GM04503 (cell line): ENCODE measurements at regions not wholly inside any gene's neighbourhood (a gene's known extent, or its start where the extent isn't known, plus 50 kb on each side); places are given as distances from the start of the nearest gene placed in this dataset.
"Not testable (repeated sequence)": the region's sequence is repeated elsewhere in the genome, so short reads cannot be mapped to it uniquely, and the experiment has no call there.

Experiments
- DNase-seq: peaks from one replicate; pipeline ENCODE4 v3.0.0-alpha.2; 2012; ENCODE audit warnings: low read depth

DNA sequence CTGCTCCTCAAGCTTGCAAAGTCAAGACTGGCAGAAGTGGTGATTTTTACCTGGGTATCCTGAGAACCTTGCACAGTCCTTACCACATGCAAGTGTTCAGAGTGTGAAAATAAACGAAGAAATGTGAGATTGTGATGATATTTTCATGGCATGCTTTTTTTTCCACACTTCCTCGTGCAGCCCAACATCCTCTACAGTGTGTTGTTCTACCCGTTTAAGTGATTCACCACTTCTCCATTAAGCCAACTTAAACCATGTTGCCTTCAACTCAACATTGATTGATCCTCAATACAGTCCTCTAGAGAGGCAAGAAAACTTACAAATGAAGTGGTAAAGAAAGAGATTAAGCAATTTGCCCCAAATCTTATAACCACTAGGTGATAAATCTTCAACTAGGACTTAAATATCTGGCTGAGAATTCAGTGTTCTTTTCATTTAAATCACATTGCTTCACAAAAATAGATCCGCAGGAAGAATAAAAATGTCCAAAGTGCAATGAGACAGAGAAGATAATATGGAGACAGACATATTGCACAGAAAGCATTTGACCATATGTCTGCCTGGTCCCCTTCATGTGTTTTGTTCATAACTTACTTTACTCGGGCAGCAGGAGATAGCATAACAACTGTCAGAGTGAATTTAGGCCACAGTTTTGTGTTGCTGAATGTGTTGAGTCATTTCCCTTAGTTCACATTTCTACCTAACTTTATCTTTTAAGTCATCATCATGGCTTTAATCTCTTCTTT lies 75.8 kb upstream of the PARP8 start:
- not testable (repeated sequence) for DNase-seq

DNA sequence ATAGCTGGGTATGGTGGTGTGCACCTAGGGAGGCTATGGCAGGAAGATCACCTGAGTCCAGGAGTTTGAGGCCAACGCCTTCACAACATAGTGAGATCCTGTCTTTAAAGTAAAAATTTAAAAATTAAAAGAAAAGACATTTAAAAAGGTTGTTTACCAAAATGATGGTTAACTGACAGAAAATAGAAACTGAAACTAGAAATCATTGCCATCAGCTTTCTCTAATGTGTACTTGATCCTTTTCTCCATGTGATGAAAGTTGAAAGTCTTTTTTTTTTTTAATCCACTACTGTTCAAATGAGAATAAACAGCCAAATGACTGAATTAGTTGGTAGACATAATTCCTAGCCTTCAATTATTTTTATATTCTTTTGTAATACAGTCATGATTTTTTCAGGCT lies 75.1 kb upstream of the PARP8 start:
- not testable (repeated sequence) for DNase-seq

DNA sequence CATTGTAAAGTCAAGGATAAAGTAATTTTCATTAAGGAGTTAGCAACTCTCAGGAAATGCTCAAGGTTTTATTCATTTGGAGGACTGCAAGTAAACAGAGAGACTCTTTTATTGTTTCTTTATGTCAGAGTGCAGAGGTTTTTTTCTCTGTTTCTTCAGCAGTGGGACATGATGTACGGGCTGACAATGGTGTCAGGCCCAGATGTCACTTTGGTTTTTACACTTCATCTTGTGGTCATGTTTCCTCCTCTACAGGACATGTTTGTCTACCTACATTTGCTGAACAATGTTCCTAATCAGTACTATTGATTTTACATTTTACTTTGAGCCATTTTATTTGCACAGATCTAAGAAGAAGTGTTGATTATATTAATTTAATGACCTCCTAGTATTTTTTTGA lies 72.8 kb upstream of the PARP8 start:
- DNase-seq = no peak

DNA sequence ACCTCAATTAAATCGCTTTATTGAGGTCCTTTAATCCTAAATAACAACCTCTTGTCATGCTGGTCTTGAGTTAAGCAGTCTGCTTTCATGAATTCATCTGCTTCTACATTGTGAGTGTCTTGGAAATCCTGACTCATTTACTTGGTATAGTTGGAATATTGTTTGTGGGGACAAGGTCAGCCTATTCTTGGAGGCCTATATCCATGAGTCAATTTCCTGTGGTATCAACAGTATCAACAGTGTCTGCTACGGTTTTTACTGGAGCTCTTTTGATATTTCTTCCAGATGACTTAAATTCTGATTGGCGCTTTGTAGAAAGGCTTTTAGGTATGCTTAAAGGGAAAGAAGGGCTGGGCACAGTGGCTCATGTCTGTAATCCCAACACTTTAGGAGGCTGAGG lies 71.2 kb upstream of the PARP8 start:
- peak; percentile 27 for DNase-seq

DNA sequence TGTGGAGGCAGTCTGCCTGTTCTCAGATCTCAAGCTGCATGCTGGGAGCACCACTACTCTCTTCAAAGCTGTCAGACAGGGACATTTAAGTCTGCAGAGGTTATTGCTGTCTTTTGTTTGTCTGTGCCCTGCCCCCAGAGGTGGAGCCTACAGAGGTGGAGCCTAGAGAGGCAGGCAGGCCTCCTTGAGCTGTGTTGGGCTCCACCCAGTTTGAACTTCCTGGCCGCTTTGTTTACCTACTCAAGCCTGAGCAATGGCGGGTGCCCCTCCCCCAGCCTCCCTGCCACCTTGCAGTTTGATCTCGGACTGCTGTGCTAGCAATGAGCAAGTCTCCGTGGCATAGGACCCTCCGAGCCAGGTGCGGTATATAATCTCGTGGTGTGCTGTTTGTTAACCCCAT lies 64.9 kb upstream of the PARP8 start:
- DNase-seq = not testable (repeated sequence)

DNA sequence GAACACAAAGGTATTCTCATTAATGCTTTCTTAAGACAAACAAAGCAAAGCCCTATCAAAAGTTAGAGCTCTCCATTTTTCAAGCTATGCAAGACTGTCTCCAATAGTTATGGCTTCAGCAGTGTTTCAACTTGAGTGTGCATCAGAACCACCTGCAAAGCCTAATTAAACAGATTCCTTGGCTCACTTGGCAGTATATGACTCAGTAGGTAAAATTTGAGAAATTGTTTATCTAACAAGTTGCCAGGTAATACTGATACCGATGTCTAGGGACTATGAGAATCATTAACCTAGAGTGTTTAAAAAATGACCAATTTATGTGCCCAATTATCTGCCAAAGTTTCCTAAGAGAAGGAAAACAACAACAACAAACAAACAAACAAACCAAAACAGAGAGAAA lies 60.3 kb upstream of the PARP8 start:
- no peak for DNase-seq

DNA sequence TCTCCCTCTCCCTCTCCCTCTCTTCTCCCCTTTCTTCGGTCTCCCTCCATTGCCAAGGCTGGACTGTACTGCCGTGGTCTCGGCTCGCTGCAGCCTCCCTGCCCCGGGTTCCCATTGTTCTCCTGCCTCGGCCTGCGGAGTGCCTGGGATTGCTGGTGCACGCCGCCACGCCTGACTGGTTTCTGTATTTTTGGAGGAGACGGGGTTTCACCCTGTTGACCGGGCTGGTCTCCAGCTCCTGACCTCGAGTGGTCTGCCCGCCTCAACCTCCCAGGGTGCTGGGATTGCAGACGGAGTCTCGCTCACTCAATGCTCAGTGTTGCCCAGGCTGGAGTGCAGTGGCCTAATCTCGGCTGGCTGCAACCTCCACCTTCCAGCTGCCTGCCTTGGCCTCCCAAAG lies 59.0 kb upstream of the PARP8 start:
- not testable (repeated sequence) for DNase-seq

DNA sequence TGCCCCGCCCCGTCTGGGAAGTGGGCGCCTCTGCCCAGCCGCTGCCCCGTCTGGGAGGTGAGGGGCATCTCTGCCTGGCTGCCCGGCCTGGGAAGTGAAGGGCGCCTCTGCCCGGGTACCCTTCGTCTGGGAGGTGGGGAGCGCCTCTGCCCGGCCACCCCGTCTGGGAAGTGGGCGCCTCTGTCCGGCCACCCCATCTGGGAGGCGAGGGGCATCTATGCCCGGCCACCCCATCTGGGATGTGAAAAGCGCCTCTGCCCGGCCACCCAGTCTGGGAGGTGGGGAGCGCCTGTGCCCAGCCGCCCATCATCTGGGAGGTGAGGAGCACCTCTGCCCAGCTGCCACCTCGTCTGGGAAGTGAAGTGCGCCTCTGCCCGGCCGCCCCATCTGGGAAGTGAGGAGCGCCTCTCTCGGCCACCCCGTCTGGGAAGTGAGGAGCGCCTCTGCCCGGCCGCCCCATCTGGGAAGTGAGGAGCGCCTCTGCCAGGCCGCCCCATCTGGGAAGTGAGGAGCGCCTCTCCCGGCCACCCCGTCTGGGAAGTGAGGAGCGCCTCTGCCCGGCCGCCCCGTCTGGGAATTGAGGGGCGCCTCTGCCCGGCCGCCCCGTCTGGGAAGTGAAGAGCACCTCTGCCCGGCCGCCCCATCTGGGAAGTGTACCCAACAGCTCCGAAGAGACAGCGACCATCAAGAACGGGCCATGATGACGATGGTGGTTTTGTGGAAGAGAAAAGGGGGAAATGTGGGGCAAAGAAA lies 58.3 kb upstream of the PARP8 start:
- DNase-seq = not testable (repeated sequence)

DNA sequence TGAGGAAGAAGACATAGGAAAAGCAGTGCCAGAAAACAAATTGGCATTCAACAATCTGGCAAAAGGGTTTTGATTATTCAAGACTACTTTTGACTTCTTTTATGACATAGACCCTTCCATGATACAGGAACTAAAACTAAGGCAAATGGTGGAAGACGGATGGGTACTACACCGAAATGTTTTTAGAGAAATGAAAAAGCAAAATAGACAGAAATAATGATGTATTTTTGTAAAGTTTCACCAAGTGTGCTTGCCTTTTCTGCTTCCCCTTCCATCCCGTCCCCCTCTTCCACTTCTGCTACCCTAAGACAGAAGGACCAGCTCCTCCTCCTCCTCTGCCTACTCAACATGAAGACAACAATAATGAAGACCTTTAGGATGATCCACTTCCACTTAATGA lies 53.4 kb upstream of the PARP8 start:
- DNase-seq = not testable (repeated sequence)
